Prostate gland (tissue), 2 donors: ENCODE measurements at regions not wholly inside any gene's neighbourhood (a gene's known extent, or its start where the extent isn't known, plus 50 kb on each side); places are given as distances from the start of the nearest gene placed in this dataset.

Experiments used
- DNase-seq: peaks from one replicate; pipeline ENCODE4 v3.0.0-alpha.2; 2019; ENCODE audit warnings: low spot score
- H3K27ac ChIP-seq, 2 donors: fragments of 200-600 bp; sonication (generic); 2 replicates each; pipeline ENCODE4 v1.5.1; 2017 to 2019
- H3K27me3 ChIP-seq: fragments of 200-600 bp; sonication (generic); replicated peaks from 2 replicates; pipeline ENCODE4 v1.5.1; 2019; ENCODE audit not compliant: insufficient read depth
- H3K36me3 ChIP-seq, 2 donors: fragments of 200-600 bp; sonication (generic); 1 replicate in 1 of 2; 2 replicates in 1 of 2; pipeline versions ENCODE4 v1.5.1 to v1.8.1; 2017 to 2019
- H3K4me1 ChIP-seq: fragments of 200-600 bp; sonication (generic); replicated peaks from 2 replicates; pipeline ENCODE4 v1.5.1; 2019
- H3K4me3 ChIP-seq, 2 donors: fragments of 200-600 bp; sonication (generic); 2 replicates each; pipeline ENCODE4 v1.5.1; 2017 to 2019
- H3K9me3 ChIP-seq: fragments of 200-600 bp; sonication (generic); 2 replicates; pipeline ENCODE4 v1.5.1; 2017
- CTCF ChIP-seq, 4 experiments: fragments of 200-600 bp in 2 of 4; fragments of 450-650 bp in 2 of 4; sonication (generic) in 2 of 4; IDR thresholded peaks; 1 replicate in 3 of 4; 2 replicates in 1 of 4; pipeline ENCODE4 v1.5.1; 2016 to 2019; ENCODE audit warnings: antibody characterized with exemption in 4 of 4, mild to moderate bottlenecking in 2 of 4, moderate library complexity in 2 of 4
- POLR2A ChIP-seq: fragments of 450-650 bp; IDR thresholded peaks from one replicate; pipeline ENCODE4 v1.6.1; 2016; ENCODE audit warnings: antibody characterized with exemption, mild to moderate bottlenecking
- POLR2AphosphoS5 ChIP-seq: sonication (generic); formaldehyde crosslinking; IDR thresholded peaks from one replicate; pipeline ENCODE4 v1.6.1; 2017; ENCODE audit warnings: antibody characterized with exemption
- WGBS: methylation state at CpG from one replicate; pipeline ENCODE4 v1.1.5; 2018; 5-methylcytosine and 5-hydroxymethylcytosine counted together
- intact Hi-C: fragments of 100-400 bp; cut with DNase I; formaldehyde crosslinking; loops from one replicate; pipeline ENCODE4 v1.14.2; 2022

GRCh38 chr7:130935564-130936157 lies 201.7 kb upstream of the KLF14 start:
- Histone ChIP-seq H3K27me3 (no peaks in the 10 kb centered on the region), H3K27ac (no peak overlapping the region), H3K4me1 (peaks cover 6% of the 10 kb centered on the region), H3K36me3 (no peaks in the 10 kb centered on the region), H3K4me3 (no peak overlapping the region), H3K9me3 (no peaks in the 10 kb centered on the region)
- DNase-seq, result no peak
- no peak for TF ChIP-seq POLR2AphosphoS5
- no peak for TF ChIP-seq CTCF (IDR thresholded peaks at IDR 0.05)
- WGBS, result 90% methylated on average over 11 of the region's 11 CpGs
- intact Hi-C loops, result no loop called here

- Histone ChIP-seq H3K4me3 (no peak overlapping the region), H3K27me3 (no peaks in the 10 kb centered on the region), H3K27ac (no peak overlapping the region), H3K4me1 (no peaks in the 10 kb centered on the region), H3K9me3 (no peaks in the 10 kb centered on the region), H3K36me3 (no peaks in the 10 kb centered on the region)
- no peak for TF ChIP-seq POLR2A
- TF ChIP-seq POLR2AphosphoS5, result no peak
- no peak for TF ChIP-seq CTCF (IDR thresholded peaks at IDR 0.05)
- 83% methylated on average over 7 of the region's 7 CpGs for WGBS
- intact Hi-C loops, result no loop called here
- no peak for DNase-seq
Observed at GRCh38 chr7:130936202-130936931, 202.4 kb upstream of the KLF14 start.

GRCh38 chr7:130937016-130937415 lies 203.0 kb upstream of the KLF14 start:
- TF ChIP-seq POLR2AphosphoS5 (no peak), POLR2A (no peak), CTCF (IDR thresholded peaks at IDR 0.05) (no peak)
- Histone ChIP-seq H3K27ac (no peak overlapping the region), H3K4me3 (no peak overlapping the region), H3K9me3 (no peaks in the 10 kb centered on the region), H3K27me3 (no peaks in the 10 kb centered on the region), H3K4me1 (no peaks in the 10 kb centered on the region), H3K36me3 (no peaks in the 10 kb centered on the region)
- intact Hi-C loops, result no loop called here
- WGBS, result 98% methylated on average over 2 of the region's 2 CpGs
- DNase-seq, result no peak

- H3K27ac ChIP-seq, result no peak overlapping the region
- no peak for DNase-seq
- no peaks in the 10 kb centered on the region for H3K27me3 ChIP-seq
- 96% methylated on average over 3 of the region's 3 CpGs for WGBS
- intact Hi-C loops, result no loop called here
- no peak overlapping the region for H3K4me3 ChIP-seq
- no peaks in the 10 kb centered on the region for H3K9me3 ChIP-seq
- TF ChIP-seq POLR2A (no peak), CTCF (IDR thresholded peaks at IDR 0.05) (no peak), POLR2AphosphoS5 (no peak)
- H3K4me1 ChIP-seq, result peaks cover 4% of the 10 kb centered on the region
- H3K36me3 ChIP-seq, result no peaks in the 10 kb centered on the region
Observed at GRCh38 chr7:130937830-130938229, 203.8 kb upstream of the KLF14 start.

GRCh38 chr7:130938661-130939060 lies 204.7 kb upstream of the KLF14 start:
- DNase-seq, result no peak
- TF ChIP-seq POLR2AphosphoS5 (no peak), POLR2A (no peak), CTCF (IDR thresholded peaks at IDR 0.05) (no peak)
- H3K27ac ChIP-seq, result no peak overlapping the region
- H3K4me1 ChIP-seq, result peaks cover 7% of the 10 kb centered on the region
- no peaks in the 10 kb centered on the region for H3K27me3 ChIP-seq
- intact Hi-C loops, result no loop called here
- H3K4me3 ChIP-seq, result no peak overlapping the region
- no peaks in the 10 kb centered on the region for H3K36me3 ChIP-seq
- H3K9me3 ChIP-seq, result no peaks in the 10 kb centered on the region
- 53% methylated on average over 4 of the region's 4 CpGs for WGBS
